Adipocyte (in vitro differentiated cells): ENCODE measurements at regions not wholly inside any gene's neighbourhood (a gene's known extent, or its start where the extent isn't known, plus 50 kb on each side); places are given as distances from the start of the nearest gene placed in this dataset.

Experiments
- DNase-seq: peaks from one replicate; pipeline ENCODE4 v3.0.0-alpha.2; 2015; ENCODE audit warnings: low read depth
- H3K27me3 ChIP-seq: replicated peaks from 2 replicates; pipeline ENCODE4 v1.7.0; 2013; ENCODE audit warnings: mild to moderate bottlenecking, low read length, moderate library complexity; ENCODE audit not compliant: control insufficient read depth, insufficient read depth
- H3K36me3 ChIP-seq: 2 replicates; pipeline ENCODE4 v1.7.0; 2013; ENCODE audit warnings: low read length, mild to moderate bottlenecking, moderate library complexity; ENCODE audit not compliant: control insufficient read depth, insufficient read depth, severe bottlenecking
- H3K4me1 ChIP-seq: 2 replicates; pipeline ENCODE4 v1.7.0; 2013; ENCODE audit warnings: mild to moderate bottlenecking, low read length, moderate library complexity; ENCODE audit not compliant: control insufficient read depth, insufficient read depth
- H3K4me3 ChIP-seq: 2 replicates; pipeline ENCODE4 v1.7.0; 2013; ENCODE audit warnings: mild to moderate bottlenecking, low read length, moderate library complexity
- H3K9ac ChIP-seq: 2 replicates; pipeline ENCODE4 v1.7.0; 2013; ENCODE audit warnings: mild to moderate bottlenecking, low read length, moderate library complexity
- H3K9me3 ChIP-seq: 2 replicates; pipeline ENCODE4 v1.7.0; 2013; ENCODE audit warnings: mild to moderate bottlenecking, low read length, moderate library complexity; ENCODE audit not compliant: control insufficient read depth

- DNase-seq: no peak
- Histone ChIP-seq H3K36me3 (no peaks in the 10 kb centered on the region), H3K9me3 (no peaks in the 10 kb centered on the region), H3K27me3 (peaks cover 64% of the 10 kb centered on the region), H3K4me1 (no peaks in the 10 kb centered on the region), H3K4me3 (no peak overlapping the region), H3K9ac (no peak overlapping the region)
Observed at GRCh38 chr5:159406571-159406970, 76.3 kb upstream of the IL12B start.

- DNase-seq: no peak
- Histone ChIP-seq H3K36me3 (no peaks in the 10 kb centered on the region), H3K4me3 (no peak overlapping the region), H3K9me3 (no peaks in the 10 kb centered on the region), H3K4me1 (no peaks in the 10 kb centered on the region), H3K27me3 (peaks cover 33% of the 10 kb centered on the region), H3K9ac (no peak overlapping the region)
Observed at GRCh38 chr5:159409801-159410200, 79.5 kb upstream of the IL12B start.

GRCh38 chr5:159410480-159410879, 80.2 kb upstream of the IL12B start:
- Histone ChIP-seq H3K36me3 (no peaks in the 10 kb centered on the region), H3K9me3 (no peaks in the 10 kb centered on the region), H3K9ac (no peak overlapping the region), H3K4me3 (no peak overlapping the region), H3K27me3 (peaks cover 28% of the 10 kb centered on the region), H3K4me1 (no peaks in the 10 kb centered on the region)
- DNase-seq: no peak

GRCh38 chr5:159411115-159411514, 80.8 kb upstream of the IL12B start:
- Histone ChIP-seq H3K36me3 (no peaks in the 10 kb centered on the region), H3K4me1 (no peaks in the 10 kb centered on the region), H3K27me3 (peaks cover 23% of the 10 kb centered on the region), H3K9me3 (no peaks in the 10 kb centered on the region), H3K4me3 (no peak overlapping the region), H3K9ac (no peak overlapping the region)
- no peak for DNase-seq

- Histone ChIP-seq H3K4me1 (no peaks in the 10 kb centered on the region), H3K4me3 (no peak overlapping the region), H3K27me3 (peaks cover 13% of the 10 kb centered on the region), H3K9ac (no peak overlapping the region), H3K9me3 (no peaks in the 10 kb centered on the region), H3K36me3 (no peaks in the 10 kb centered on the region)
- peak; percentile 4 for DNase-seq
Observed at GRCh38 chr5:159412284-159413046, 82.2 kb upstream of the IL12B start.

GRCh38 chr5:159414021-159414420, 83.7 kb upstream of the IL12B start:
- Histone ChIP-seq H3K4me3 (no peak overlapping the region), H3K9ac (no peak overlapping the region), H3K36me3 (no peaks in the 10 kb centered on the region), H3K9me3 (no peaks in the 10 kb centered on the region), H3K27me3 (peaks cover under 1% of the 10 kb centered on the region), H3K4me1 (no peaks in the 10 kb centered on the region)
- no peak for DNase-seq

- H3K9ac ChIP-seq: no peak overlapping the region
- H3K4me3 ChIP-seq: peak overlapping the region; percentile 61
- H3K4me1 ChIP-seq: no peaks in the 10 kb centered on the region
- H3K9me3 ChIP-seq: no peaks in the 10 kb centered on the region
- no peaks in the 10 kb centered on the region for H3K27me3 ChIP-seq
- no peak for DNase-seq
- H3K36me3 ChIP-seq: no peaks in the 10 kb centered on the region
Observed at GRCh38 chr5:159415301-159415937, 85.1 kb upstream of the IL12B start.

- Histone ChIP-seq H3K36me3 (no peaks in the 10 kb centered on the region), H3K4me3 (no peak overlapping the region), H3K9me3 (no peaks in the 10 kb centered on the region), H3K9ac (no peak overlapping the region), H3K4me1 (no peaks in the 10 kb centered on the region), H3K27me3 (no peaks in the 10 kb centered on the region)
- DNase-seq: no peak
Observed at GRCh38 chr5:159416438-159416837, 86.2 kb upstream of the IL12B start.

- H3K4me1 ChIP-seq: no peaks in the 10 kb centered on the region
- no peaks in the 10 kb centered on the region for H3K27me3 ChIP-seq
- no peaks in the 10 kb centered on the region for H3K36me3 ChIP-seq
- no peak for DNase-seq
- H3K9me3 ChIP-seq: no peaks in the 10 kb centered on the region
- H3K4me3 ChIP-seq: no peak overlapping the region
- no peak overlapping the region for H3K9ac ChIP-seq
Observed at GRCh38 chr5:159417170-159417569, 86.9 kb upstream of the IL12B start.

GRCh38 chr5:159419576-159419975, 89.3 kb upstream of the IL12B start:
- no peak for DNase-seq
- Histone ChIP-seq H3K9me3 (no peaks in the 10 kb centered on the region), H3K36me3 (no peaks in the 10 kb centered on the region), H3K4me3 (no peak overlapping the region), H3K4me1 (no peaks in the 10 kb centered on the region), H3K27me3 (no peaks in the 10 kb centered on the region), H3K9ac (no peak overlapping the region)

- no peak overlapping the region for H3K4me3 ChIP-seq
- no peaks in the 10 kb centered on the region for H3K27me3 ChIP-seq
- no peaks in the 10 kb centered on the region for H3K36me3 ChIP-seq
- H3K9me3 ChIP-seq: no peaks in the 10 kb centered on the region
- no peak overlapping the region for H3K9ac ChIP-seq
- no peak for DNase-seq
- H3K4me1 ChIP-seq: no peaks in the 10 kb centered on the region
Observed at GRCh38 chr5:159420940-159421339, 90.7 kb upstream of the IL12B start.
